ENCODE measurements at regions not wholly inside any gene's neighbourhood (a gene's known extent, or its start where the extent isn't known, plus 50 kb on each side); places are given as distances from the start of the nearest gene placed in this dataset.

DNA sequence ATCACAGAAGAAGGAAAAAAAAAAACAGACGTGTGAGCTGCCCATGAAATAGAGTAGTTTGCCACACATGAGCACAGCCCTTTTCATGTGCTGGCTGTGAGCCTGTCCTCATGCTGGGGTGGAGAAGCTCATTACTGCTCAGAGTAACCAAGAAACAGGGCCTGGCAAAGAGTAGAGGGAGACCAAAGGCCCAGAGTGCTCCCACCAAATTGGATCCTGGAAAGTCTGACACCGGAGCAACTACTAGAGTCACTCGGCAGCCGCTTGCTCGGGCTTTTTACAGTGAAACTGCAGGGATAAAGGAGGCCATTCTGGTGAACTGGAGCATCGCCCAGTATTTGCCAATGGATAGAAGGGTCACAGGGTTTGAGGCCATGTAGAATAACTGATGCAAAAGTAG, 64.4 kb upstream of the BARHL2 start:
- DNase-seq (ENCODE audit: low read depth in 2 of 2), result no peak
- TF ChIP-seq, protein P1, sequence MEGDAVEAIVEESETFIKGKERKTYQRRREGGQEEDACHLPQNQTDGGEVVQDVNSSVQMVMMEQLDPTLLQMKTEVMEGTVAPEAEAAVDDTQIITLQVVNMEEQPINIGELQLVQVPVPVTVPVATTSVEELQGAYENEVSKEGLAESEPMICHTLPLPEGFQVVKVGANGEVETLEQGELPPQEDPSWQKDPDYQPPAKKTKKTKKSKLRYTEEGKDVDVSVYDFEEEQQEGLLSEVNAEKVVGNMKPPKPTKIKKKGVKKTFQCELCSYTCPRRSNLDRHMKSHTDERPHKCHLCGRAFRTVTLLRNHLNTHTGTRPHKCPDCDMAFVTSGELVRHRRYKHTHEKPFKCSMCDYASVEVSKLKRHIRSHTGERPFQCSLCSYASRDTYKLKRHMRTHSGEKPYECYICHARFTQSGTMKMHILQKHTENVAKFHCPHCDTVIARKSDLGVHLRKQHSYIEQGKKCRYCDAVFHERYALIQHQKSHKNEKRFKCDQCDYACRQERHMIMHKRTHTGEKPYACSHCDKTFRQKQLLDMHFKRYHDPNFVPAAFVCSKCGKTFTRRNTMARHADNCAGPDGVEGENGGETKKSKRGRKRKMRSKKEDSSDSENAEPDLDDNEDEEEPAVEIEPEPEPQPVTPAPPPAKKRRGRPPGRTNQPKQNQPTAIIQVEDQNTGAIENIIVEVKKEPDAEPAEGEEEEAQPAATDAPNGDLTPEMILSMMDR (IDR thresholded peaks at IDR 0.05; ENCODE audit: low read depth, low read length), result no peak
- H3K4me3 ChIP-seq (replicated peaks in 1 of 2; ENCODE audit: low read depth in 2 of 2, low read length in 2 of 2), result no peak overlapping the region

DNA sequence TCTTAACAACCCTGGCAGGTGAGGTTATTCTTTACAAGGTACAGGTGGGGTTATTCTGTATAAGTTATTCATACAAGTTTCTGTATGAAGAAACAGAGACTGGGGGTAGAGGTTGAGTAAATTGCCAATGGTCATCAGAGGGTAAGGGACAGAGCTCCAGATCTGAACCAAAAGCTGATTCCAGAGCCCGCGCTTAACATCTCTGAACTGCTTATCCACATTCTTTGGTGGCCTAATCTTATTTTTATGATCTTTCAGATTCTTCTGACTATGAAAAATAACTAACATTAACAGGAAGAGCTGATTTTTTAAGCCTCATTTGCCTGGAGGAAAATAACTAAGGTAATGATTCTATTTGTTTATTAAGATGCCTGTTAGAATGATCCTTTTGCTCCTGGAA, 63.9 kb upstream of the BARHL2 start:
- TF ChIP-seq, protein P1 (IDR thresholded peaks at IDR 0.05; ENCODE audit: low read depth, low read length), result no peak
- H3K4me3 ChIP-seq (replicated peaks in 1 of 2; ENCODE audit: low read depth in 2 of 2, low read length in 2 of 2), result no peak overlapping the region
- no peak for DNase-seq (ENCODE audit: low read depth in 2 of 2)

GRCh38 chr1:90779573-90779972, 62.5 kb upstream of the BARHL2 start:
- no peak overlapping the region for H3K4me3 ChIP-seq (replicated peaks in 1 of 2; ENCODE audit: low read depth in 2 of 2, low read length in 2 of 2)
- no peak for DNase-seq (ENCODE audit: low read depth in 2 of 2)
- TF ChIP-seq, protein P1 (IDR thresholded peaks at IDR 0.05; ENCODE audit: low read depth, low read length), result no peak

- no peak for DNase-seq (ENCODE audit: low read depth in 2 of 2)
- H3K4me3 ChIP-seq (replicated peaks in 1 of 2; ENCODE audit: low read depth in 2 of 2, low read length in 2 of 2), result no peak overlapping the region
- TF ChIP-seq, protein P1 (IDR thresholded peaks at IDR 0.05; ENCODE audit: low read depth, low read length), result no peak
These were observed 61.4 kb upstream of the BARHL2 start for GRCh38 chr1:90778486-90778885.

DNA sequence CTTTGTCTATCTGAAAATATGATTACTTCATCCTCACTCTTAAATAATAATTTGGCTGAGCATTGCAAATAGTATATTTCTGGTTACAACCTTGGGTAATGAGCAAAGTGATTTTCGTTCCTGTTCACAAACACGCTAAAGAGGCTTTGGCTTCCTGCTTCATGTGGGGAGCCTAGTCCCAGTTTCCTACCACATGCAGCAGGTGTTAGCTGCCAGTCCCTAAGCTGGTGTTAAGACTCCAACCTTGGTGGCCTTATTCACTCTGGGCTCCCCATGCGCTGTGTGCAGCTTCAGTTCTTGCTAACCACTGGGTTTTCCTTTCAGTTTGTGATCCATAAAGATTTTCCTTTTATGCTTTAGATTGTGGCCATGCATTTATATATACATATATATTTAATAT, 56.7 kb upstream of the BARHL2 start:
- TF ChIP-seq, protein P1 (IDR thresholded peaks at IDR 0.05; ENCODE audit: low read depth, low read length), result no peak
- no peak for DNase-seq (ENCODE audit: low read depth in 2 of 2)
- H3K4me3 ChIP-seq (replicated peaks in 1 of 2; ENCODE audit: low read depth in 2 of 2, low read length in 2 of 2), result no peak overlapping the region

DNA sequence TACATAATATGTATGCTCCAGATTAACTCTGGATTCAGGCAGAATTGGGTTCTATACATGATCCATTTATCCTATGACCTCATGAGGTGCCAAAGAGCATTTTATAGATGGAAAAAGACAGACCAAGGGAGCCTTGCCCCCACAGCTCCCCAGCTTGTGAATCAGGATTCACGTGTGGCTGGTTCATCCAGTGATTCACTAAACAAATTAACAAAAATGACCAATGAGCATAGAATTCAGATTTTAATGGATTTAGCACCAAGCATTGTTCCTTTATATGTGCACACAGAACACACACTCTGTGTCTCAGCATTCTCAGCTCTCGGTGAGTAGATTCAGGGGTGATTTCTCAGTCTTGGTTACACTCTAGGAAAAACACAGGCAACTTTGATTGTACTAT, 51.7 kb upstream of the BARHL2 start:
- TF ChIP-seq, protein P1 (IDR thresholded peaks at IDR 0.05; ENCODE audit: low read depth, low read length), result no peak
- H3K4me3 ChIP-seq (replicated peaks in 1 of 2; ENCODE audit: low read depth in 2 of 2, low read length in 2 of 2), result no peak overlapping the region
- DNase-seq (ENCODE audit: low read depth in 2 of 2), result no peak

- no peak overlapping the region for H3K4me3 ChIP-seq (replicated peaks in 1 of 2; ENCODE audit: low read depth in 2 of 2, low read length in 2 of 2)
- no peak for DNase-seq (ENCODE audit: low read depth in 2 of 2)
- TF ChIP-seq, protein P1 (IDR thresholded peaks at IDR 0.05; ENCODE audit: low read depth, low read length), result no peak
These were observed 51.0 kb upstream of the BARHL2 start for GRCh38 chr1:90768098-90768497.

All from cardiac fibroblast (primary cell).